ENCODE measurements at regions not wholly inside any gene's neighbourhood (a gene's known extent, or its start where the extent isn't known, plus 50 kb on each side); places are given as distances from the start of the nearest gene placed in this dataset.

- H3K27me3 ChIP-seq = no peaks in the 10 kb centered on the region
- no peaks in the 10 kb centered on the region for H3K36me3 ChIP-seq
- no peaks in the 10 kb centered on the region for H3K4me1 ChIP-seq
- no peak overlapping the region for H3K27ac ChIP-seq
- TF ChIP-seq POLR2A (IDR thresholded peaks at IDR 0.05) (no peak), CTCF (IDR thresholded peaks at IDR 0.05) (no peak)
- DNase-seq (no peak), ATAC-seq (no peak)
- H3K9me3 ChIP-seq = no peaks in the 10 kb centered on the region
- intact Hi-C loops (cut with DNase I) = no loop called here
- no peak overlapping the region for H3K4me3 ChIP-seq
- 63 to 83% (median 78%) methylated on average over 3 to 4 of the region's 4 CpGs for WGBS, 4 donors
Measured at GRCh38 chrX:117305168-117305766, 811.3 kb downstream of the KLHL13 start.

GRCh38 chrX:117301086-117301485 is 815.5 kb downstream of the KLHL13 start:
- Histone ChIP-seq H3K9me3 (no peaks in the 10 kb centered on the region), H3K4me1 (no peaks in the 10 kb centered on the region), H3K4me3 (no peak overlapping the region), H3K27me3 (no peaks in the 10 kb centered on the region), H3K36me3 (no peaks in the 10 kb centered on the region), H3K27ac (no peak overlapping the region)
- TF ChIP-seq CTCF (IDR thresholded peaks at IDR 0.05) (no peak), POLR2A (IDR thresholded peaks at IDR 0.05) (no peak)
- ATAC-seq (no peak), DNase-seq (no peak)
- intact Hi-C loops (cut with DNase I) = no loop called here
- 68 to 94% (median 82%) methylated on average over 1 of the region's 1 CpG for WGBS, 4 donors

- WGBS, 4 donors = 0 to 56% (median 55%) methylated on average over 1 of the region's 1 CpG
- Histone ChIP-seq H3K27me3 (no peaks in the 10 kb centered on the region), H3K4me3 (no peak overlapping the region), H3K9me3 (peaks cover 0 to 9% (median 0%) of the 10 kb centered on the region in 12 donors), H3K27ac (no peak overlapping the region), H3K4me1 (no peaks in the 10 kb centered on the region), H3K36me3 (no peaks in the 10 kb centered on the region)
- DNase-seq (no peak), ATAC-seq (no peak)
- TF ChIP-seq POLR2A (IDR thresholded peaks at IDR 0.05) = no peak
- no peak for TF ChIP-seq CTCF (IDR thresholded peaks at IDR 0.05)
- intact Hi-C loops (cut with DNase I) = no loop called here
Measured at GRCh38 chrX:117291760-117292159, 824.9 kb downstream of the KLHL13 start.

- ATAC-seq (no peak), DNase-seq (no peak)
- H3K9me3 ChIP-seq = peaks cover 0 to 9% (median 0%) of the 10 kb centered on the region in 12 donors
- H3K4me3 ChIP-seq = no peak overlapping the region
- 27 to 49% (median 43%) methylated on average over 4 of the region's 4 CpGs for WGBS, 4 donors
- TF ChIP-seq CTCF (IDR thresholded peaks at IDR 0.05) = no peak
- no peak for TF ChIP-seq POLR2A (IDR thresholded peaks at IDR 0.05)
- no peak overlapping the region for H3K27ac ChIP-seq
- no peaks in the 10 kb centered on the region for H3K4me1 ChIP-seq
- H3K27me3 ChIP-seq = no peaks in the 10 kb centered on the region
- H3K36me3 ChIP-seq = no peaks in the 10 kb centered on the region
- intact Hi-C loops (cut with DNase I) = no loop called here
Measured at GRCh38 chrX:117274965-117275364, 812.2 kb upstream of the CT83 start.
